ENCODE measurements at regions not wholly inside any gene's neighbourhood (a gene's known extent, or its start where the extent isn't known, plus 50 kb on each side); places are given as distances from the start of the nearest gene placed in this dataset.

DNA sequence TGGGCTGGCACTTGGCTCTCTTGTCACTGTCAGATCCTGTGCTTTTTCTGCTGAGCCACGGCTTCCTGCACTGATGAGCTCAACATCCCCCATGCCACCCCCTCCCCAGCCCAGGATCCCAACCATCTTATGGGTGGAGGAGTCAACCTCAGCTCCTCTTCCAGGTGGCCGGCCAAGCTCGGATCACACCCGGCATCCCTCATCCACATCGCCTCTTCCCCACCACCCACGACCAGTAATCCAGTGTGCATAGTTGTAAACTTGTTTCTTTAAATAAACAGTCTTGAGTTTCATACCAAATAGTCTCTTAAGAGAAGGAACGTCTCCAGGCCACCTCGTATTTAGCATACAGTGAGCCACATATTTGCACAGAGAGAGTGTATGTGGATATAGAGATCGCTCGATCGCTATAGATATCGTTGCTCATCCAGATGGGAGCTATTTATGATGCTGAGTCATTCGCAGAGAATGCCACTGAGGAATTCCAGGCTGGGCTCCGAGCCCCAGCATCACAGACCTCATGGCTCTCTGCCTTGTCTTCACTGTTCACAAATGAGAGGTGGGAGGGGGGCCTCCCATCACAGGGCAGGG, 61.8 kb upstream of the CPLX2 start:
- TF ChIP-seq, protein P1, sequence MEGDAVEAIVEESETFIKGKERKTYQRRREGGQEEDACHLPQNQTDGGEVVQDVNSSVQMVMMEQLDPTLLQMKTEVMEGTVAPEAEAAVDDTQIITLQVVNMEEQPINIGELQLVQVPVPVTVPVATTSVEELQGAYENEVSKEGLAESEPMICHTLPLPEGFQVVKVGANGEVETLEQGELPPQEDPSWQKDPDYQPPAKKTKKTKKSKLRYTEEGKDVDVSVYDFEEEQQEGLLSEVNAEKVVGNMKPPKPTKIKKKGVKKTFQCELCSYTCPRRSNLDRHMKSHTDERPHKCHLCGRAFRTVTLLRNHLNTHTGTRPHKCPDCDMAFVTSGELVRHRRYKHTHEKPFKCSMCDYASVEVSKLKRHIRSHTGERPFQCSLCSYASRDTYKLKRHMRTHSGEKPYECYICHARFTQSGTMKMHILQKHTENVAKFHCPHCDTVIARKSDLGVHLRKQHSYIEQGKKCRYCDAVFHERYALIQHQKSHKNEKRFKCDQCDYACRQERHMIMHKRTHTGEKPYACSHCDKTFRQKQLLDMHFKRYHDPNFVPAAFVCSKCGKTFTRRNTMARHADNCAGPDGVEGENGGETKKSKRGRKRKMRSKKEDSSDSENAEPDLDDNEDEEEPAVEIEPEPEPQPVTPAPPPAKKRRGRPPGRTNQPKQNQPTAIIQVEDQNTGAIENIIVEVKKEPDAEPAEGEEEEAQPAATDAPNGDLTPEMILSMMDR (IDR thresholded peaks at IDR 0.05) = no peak
- no peak for TF ChIP-seq EZH2 (IDR thresholded peaks at IDR 0.05; ENCODE audit: borderline replicate concordance, insufficient read depth, low read depth, low read length, poor library complexity, severe bottlenecking)

Data from B cell (primary cell).